ENCODE measurements at regions not wholly inside any gene's neighbourhood (a gene's known extent, or its start where the extent isn't known, plus 50 kb on each side); places are given as distances from the start of the nearest gene placed in this dataset.

- intact Hi-C loops (cut with DNase I; ENCODE audit: low total_unique reads): no loop called here
- TF ChIP-seq, protein P1, sequence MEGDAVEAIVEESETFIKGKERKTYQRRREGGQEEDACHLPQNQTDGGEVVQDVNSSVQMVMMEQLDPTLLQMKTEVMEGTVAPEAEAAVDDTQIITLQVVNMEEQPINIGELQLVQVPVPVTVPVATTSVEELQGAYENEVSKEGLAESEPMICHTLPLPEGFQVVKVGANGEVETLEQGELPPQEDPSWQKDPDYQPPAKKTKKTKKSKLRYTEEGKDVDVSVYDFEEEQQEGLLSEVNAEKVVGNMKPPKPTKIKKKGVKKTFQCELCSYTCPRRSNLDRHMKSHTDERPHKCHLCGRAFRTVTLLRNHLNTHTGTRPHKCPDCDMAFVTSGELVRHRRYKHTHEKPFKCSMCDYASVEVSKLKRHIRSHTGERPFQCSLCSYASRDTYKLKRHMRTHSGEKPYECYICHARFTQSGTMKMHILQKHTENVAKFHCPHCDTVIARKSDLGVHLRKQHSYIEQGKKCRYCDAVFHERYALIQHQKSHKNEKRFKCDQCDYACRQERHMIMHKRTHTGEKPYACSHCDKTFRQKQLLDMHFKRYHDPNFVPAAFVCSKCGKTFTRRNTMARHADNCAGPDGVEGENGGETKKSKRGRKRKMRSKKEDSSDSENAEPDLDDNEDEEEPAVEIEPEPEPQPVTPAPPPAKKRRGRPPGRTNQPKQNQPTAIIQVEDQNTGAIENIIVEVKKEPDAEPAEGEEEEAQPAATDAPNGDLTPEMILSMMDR (IDR thresholded peaks at IDR 0.05): no peak
- no peak for TF ChIP-seq POLR2A (IDR thresholded peaks at IDR 0.05)
- no peak for DNase-seq (ENCODE audit: low spot score in 2 of 2)
- H3K4me3 ChIP-seq (ENCODE audit: low read depth, poor library complexity, severe bottlenecking): no peak overlapping the region
- 77 to 84% methylated on average over 7 of the region's 7 CpGs for WGBS, 2 donors
These were observed 1346.4 kb downstream of the ROBO1 start for GRCh38 chr3:78421247-78421966.

- no peak for DNase-seq (ENCODE audit: low spot score in 2 of 2)
- WGBS, 2 donors: 32 to 33% methylated on average over 1 of the region's 1 CpG
- TF ChIP-seq, protein P1 (IDR thresholded peaks at IDR 0.05): no peak
- H3K4me3 ChIP-seq (ENCODE audit: low read depth, poor library complexity, severe bottlenecking): no peak overlapping the region
- intact Hi-C loops (cut with DNase I; ENCODE audit: low total_unique reads): no loop called here
These were observed 1343.1 kb downstream of the ROBO1 start for GRCh38 chr3:78424656-78425055.

DNA sequence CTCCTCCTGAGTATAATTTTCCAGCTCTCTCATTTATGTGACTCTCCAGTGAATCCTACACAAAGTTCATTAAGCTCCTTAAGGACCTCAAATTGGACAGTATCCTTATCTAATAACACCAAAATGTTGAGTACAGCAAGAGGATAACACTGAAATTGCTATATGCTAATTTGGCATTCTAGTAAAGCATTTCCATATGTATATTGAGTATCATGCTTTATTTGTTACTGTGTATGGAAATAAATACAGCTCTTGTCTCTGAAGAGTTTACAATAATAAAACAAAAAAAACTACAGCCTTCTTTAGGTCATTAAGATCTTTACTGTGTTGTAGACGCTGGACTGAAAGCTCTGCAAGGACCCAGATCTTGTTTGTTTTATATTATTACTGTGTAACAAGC, 1341.3 kb downstream of the ROBO1 start:
- 73 to 80% methylated on average over 1 of the region's 1 CpG for WGBS, 2 donors
- DNase-seq (ENCODE audit: low spot score in 2 of 2): no peak
- intact Hi-C loops (cut with DNase I; ENCODE audit: low total_unique reads): no loop called here
- H3K4me3 ChIP-seq (ENCODE audit: low read depth, poor library complexity, severe bottlenecking): no peak overlapping the region
- TF ChIP-seq POLR2A (IDR thresholded peaks at IDR 0.05): no peak
- TF ChIP-seq, protein P1 (IDR thresholded peaks at IDR 0.05): no peak

DNA sequence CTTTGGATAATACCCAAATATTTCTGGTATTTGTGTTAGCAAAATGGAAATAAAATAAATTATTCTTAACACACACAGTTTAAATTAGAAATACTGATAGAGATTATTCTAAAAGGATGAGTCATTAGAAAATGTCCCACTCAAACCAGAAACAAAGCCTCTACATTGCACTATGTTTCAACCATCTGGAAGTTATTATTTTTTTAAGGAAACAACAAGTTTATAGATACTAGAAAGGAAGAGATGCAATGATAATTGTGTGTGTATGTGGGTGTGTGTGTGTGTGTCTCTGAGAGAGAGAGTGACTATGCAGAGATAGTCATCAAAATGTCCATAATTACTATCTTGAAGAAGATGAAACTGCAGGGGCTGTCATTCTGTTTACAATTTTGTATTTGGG, 1340.5 kb downstream of the ROBO1 start:
- no peak overlapping the region for H3K4me3 ChIP-seq (ENCODE audit: low read depth, poor library complexity, severe bottlenecking)
- intact Hi-C loops (cut with DNase I; ENCODE audit: low total_unique reads): no loop called here
- TF ChIP-seq, protein P1 (IDR thresholded peaks at IDR 0.05): no peak
- TF ChIP-seq POLR2A (IDR thresholded peaks at IDR 0.05): no peak
- DNase-seq (ENCODE audit: low spot score in 2 of 2): no peak

DNA sequence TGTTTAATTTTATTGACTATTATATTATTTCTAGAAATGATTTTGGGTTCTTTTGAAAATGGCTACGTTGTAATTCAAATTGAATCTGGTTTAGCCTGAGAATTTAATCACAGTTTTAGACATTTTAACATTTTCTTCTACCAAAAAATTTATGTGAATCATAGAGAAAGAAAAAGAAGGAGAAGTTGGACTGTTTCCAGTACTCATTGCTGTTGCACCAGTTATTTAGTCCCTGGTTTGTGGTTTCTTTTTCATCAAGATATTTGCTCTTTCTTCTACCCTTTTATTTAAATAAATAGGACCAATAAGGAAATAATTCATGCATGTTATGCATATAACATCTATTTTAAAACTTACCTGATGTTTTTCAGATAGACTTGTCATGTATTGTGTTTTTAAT, 1337.1 kb downstream of the ROBO1 start:
- TF ChIP-seq POLR2A (IDR thresholded peaks at IDR 0.05): no peak
- TF ChIP-seq, protein P1 (IDR thresholded peaks at IDR 0.05): no peak
- no peak for DNase-seq (ENCODE audit: low spot score in 2 of 2)
- WGBS, 2 donors: 84 to 87% methylated on average over 1 of the region's 1 CpG
- H3K4me3 ChIP-seq (ENCODE audit: low read depth, poor library complexity, severe bottlenecking): no peak overlapping the region
- intact Hi-C loops (cut with DNase I; ENCODE audit: low total_unique reads): no loop called here

DNA sequence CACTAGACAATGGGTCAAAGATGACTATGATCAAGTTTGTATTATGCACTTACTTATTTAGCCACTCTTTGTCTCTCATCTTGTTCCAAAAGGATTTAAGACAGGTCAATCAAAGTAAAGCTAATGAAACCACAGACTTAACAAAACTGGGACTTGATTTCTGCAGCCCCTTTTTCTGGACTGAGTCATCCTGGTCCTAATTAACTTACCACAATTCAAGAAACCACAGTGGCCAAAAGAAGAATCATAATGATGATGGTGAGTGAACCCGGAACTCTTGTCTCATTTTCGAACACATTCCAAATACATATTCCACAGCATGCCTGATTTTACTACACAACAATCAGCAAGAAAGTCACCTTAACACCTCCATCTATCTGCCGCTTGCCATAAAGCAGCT, 1333.0 kb downstream of the ROBO1 start:
- H3K4me3 ChIP-seq (ENCODE audit: low read depth, poor library complexity, severe bottlenecking): no peak overlapping the region
- intact Hi-C loops (cut with DNase I; ENCODE audit: low total_unique reads): no loop called here
- DNase-seq (ENCODE audit: low spot score in 2 of 2): no peak
- TF ChIP-seq, protein P1 (IDR thresholded peaks at IDR 0.05): no peak
- no peak for TF ChIP-seq POLR2A (IDR thresholded peaks at IDR 0.05)
- WGBS, 2 donors: 88 to 93% methylated on average over 3 of the region's 3 CpGs
